HEK293T (cell line): ENCODE measurements at regions not wholly inside any gene's neighbourhood (a gene's known extent, or its start where the extent isn't known, plus 50 kb on each side); places are given as distances from the start of the nearest gene placed in this dataset.
"Not testable (repeated sequence)": the region's sequence is repeated elsewhere in the genome, so short reads cannot be mapped to it uniquely, and the experiment has no call there.

Experiments
- CTCF ChIA-PET: fragments of 350-600 bp; formaldehyde crosslinking; extraction: SDS; loops from one replicate; lab custom pipeline; 2021; ENCODE audit warnings: antibody characterized with exemption, inconsistent platforms; lab: Yijun Ruan, JAX
- POLR2A ChIA-PET: fragments of 350-600 bp; formaldehyde crosslinking; extraction: SDS; loops from one replicate; lab custom pipeline; 2020; ENCODE audit warnings: antibody characterized with exemption, inconsistent platforms; lab: Yijun Ruan, JAX
- DNase-seq: peaks from one replicate; pipeline ENCODE4 v3.0.0; 2012; ENCODE audit warnings: mixed read lengths; ENCODE audit errors: extremely low spot score
- ARNT ChIP-seq: fragments of 450-650 bp; IDR thresholded peaks from 2 replicates; pipeline ENCODE4 v1.6.1; 2017; ENCODE audit warnings: mild to moderate bottlenecking
- BHLHE40 ChIP-seq: fragments of 450-650 bp; IDR thresholded peaks from 2 replicates; pipeline ENCODE4 v1.6.1; 2016; ENCODE audit warnings: mild to moderate bottlenecking, moderate library complexity, borderline replicate concordance
- CTBP1 ChIP-seq: fragments of 450-650 bp; IDR thresholded peaks from 2 replicates; pipeline ENCODE4 v1.6.1; 2016; ENCODE audit warnings: borderline replicate concordance
- ELF4 ChIP-seq: fragments of 450-650 bp; IDR thresholded peaks from 2 replicates; pipeline ENCODE4 v1.6.1; 2017; ENCODE audit warnings: antibody characterized with exemption
- FOXA1 ChIP-seq: fragments of 450-650 bp; IDR thresholded peaks from 2 replicates; pipeline ENCODE4 v1.6.1; 2016; ENCODE audit warnings: mild to moderate bottlenecking
- FOXK2 ChIP-seq: fragments of 450-650 bp; IDR thresholded peaks from 2 replicates; pipeline ENCODE4 v1.6.1; 2016; ENCODE audit warnings: mild to moderate bottlenecking
- FOXM1 ChIP-seq: fragments of 450-650 bp; IDR thresholded peaks from 2 replicates; pipeline ENCODE4 v1.6.1; 2017; ENCODE audit warnings: mild to moderate bottlenecking, borderline replicate concordance
- HDGF ChIP-seq: fragments of 450-650 bp; IDR thresholded peaks from 2 replicates; pipeline ENCODE4 v1.6.1; 2017; ENCODE audit warnings: antibody characterized with exemption, borderline replicate concordance
- L3MBTL2 ChIP-seq: fragments of 450-650 bp; conservative IDR thresholded peaks from 2 replicates; pipeline ENCODE4 v1.6.1; 2016; ENCODE audit warnings: mild to moderate bottlenecking
- LEF1 ChIP-seq: fragments of 450-650 bp; IDR thresholded peaks from 2 replicates; pipeline ENCODE4 v1.6.1; 2017; ENCODE audit warnings: mild to moderate bottlenecking, borderline replicate concordance
- NFRKB ChIP-seq: fragments of 450-650 bp; IDR thresholded peaks from 2 replicates; pipeline ENCODE4 v1.6.1; 2016; ENCODE audit warnings: mild to moderate bottlenecking, moderate library complexity
- SP1 ChIP-seq: fragments of 450-650 bp; IDR thresholded peaks from 2 replicates; pipeline ENCODE4 v1.6.1; 2017
- SUZ12 ChIP-seq: fragments of 450-650 bp; IDR thresholded peaks from 2 replicates; pipeline ENCODE4 v1.6.1; 2016; ENCODE audit warnings: mild to moderate bottlenecking
- TARDBP ChIP-seq: fragments of 450-650 bp; IDR thresholded peaks from 2 replicates; pipeline ENCODE4 v1.6.1; 2016
- ZNF384 ChIP-seq: fragments of 450-650 bp; IDR thresholded peaks from 2 replicates; pipeline ENCODE4 v1.6.1; 2016
- TF ChIP-seq, protein P1 (sequence below): fragments of 450-650 bp; IDR thresholded peaks from 2 replicates; pipeline ENCODE4 v1.6.1; 2016

DNA sequence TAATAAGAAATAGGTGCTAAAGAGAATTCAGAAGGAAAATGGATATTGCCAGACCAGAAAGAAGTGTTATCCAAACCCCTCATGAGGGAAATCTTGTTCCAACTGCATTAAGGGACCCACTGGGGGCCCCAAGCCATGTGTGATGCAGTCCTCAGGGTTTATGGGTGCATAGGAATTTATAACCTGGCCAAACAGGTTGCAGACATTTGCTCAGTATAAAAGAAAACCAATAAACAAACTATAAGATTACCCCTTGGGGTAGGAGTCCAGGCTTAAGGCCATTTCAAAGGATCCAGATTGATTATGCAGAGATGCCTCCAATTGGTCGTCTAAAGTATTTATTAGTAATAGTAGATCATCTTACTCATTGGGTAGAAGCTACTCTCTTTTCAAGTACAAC, 240.9 kb upstream of the DIO3 start:
- no peak for DNase-seq
- POLR2A ChIA-PET, result no interaction called here
- CTCF ChIA-PET, result no interaction called here
- no peak for TF ChIP-seq TARDBP
- no peak for TF ChIP-seq L3MBTL2

DNA sequence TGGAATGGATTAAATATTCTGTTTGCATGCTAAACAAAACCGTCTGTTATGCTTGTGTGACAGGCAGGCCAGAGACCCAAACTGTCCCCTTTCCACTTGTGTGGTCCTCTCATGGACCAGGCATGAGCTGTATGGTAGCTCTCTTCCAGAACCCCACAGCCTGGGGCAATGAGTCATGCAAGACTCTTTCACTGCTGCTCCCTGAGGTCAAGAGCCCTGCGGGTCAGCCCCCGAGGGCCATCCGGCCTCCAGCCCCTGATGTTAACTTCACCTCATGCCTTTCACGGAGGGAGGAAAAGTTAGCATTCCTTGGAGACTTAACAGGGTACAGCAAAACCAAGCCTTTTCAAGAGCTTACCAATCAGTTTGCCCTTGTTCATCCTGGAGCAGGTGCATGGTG, 239.1 kb upstream of the DIO3 start:
- POLR2A ChIA-PET, result no interaction called here
- no peak for DNase-seq
- no peak for TF ChIP-seq ARNT
- no peak for TF ChIP-seq SUZ12
- CTCF ChIA-PET, result no interaction called here

DNA sequence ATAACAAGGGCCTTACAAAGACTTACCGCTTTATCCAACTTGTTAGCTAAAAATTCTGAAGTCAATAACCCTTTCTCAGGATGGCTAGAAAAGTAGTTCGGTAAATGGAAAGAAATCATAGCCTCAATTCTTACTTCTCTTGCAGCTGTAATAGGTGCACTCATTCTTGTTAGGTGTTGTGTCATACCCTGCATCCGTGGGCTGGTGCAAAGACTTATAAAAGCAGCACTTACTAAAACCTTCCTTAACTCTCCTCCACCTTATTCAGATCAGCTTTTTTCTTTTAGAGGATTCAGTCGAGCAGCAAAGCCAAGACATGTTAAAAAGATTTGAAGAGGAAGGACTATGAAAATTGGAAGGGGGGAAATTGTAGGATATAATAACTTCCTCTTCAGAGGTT, 238.2 kb upstream of the DIO3 start:
- ChIA-PET POLR2A (no interaction called here), CTCF (no interaction called here)
- TF ChIP-seq, protein P1, sequence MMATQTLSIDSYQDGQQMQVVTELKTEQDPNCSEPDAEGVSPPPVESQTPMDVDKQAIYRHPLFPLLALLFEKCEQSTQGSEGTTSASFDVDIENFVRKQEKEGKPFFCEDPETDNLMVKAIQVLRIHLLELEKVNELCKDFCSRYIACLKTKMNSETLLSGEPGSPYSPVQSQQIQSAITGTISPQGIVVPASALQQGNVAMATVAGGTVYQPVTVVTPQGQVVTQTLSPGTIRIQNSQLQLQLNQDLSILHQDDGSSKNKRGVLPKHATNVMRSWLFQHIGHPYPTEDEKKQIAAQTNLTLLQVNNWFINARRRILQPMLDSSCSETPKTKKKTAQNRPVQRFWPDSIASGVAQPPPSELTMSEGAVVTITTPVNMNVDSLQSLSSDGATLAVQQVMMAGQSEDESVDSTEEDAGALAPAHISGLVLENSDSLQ, result no peak
- TF ChIP-seq HDGF (no peak), CTBP1 (no peak), BHLHE40 (no peak), NFRKB (no peak), FOXM1 (no peak), ZNF384 (no peak), FOXK2 (no peak), SP1 (no peak), ARNT (no peak)
- DNase-seq, result no peak

DNA sequence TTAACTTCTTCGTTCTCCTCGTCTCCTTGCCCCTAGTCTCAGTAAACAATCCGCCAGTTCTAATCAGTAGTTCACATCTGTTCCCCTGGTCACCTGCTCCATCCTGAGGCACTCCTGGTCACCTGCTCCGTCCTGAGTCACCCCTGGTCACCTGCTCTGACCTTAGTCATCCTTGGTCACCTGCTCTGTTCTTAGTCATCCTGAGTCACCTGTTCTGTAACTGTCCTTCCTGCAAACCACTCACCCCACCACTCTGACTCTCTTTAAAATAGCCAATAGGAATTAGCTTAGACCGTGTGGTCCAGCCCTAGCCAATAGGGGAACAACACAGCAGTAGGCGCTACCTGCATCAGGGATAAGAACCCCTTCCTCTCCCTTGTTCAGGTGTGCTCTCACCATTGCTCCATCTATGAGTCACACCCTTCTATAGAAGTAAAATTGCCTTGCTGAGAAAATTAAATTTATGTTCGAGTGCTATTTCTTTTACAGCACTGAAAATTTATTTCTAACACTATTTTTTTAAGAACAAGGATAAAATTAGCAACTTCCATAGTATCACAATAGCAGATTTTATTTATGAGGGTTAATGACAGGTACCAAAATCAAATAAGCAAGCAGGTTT, 237.6 kb upstream of the DIO3 start:
- CTCF ChIA-PET, DNase-seq: not testable (repeated sequence)

DNA sequence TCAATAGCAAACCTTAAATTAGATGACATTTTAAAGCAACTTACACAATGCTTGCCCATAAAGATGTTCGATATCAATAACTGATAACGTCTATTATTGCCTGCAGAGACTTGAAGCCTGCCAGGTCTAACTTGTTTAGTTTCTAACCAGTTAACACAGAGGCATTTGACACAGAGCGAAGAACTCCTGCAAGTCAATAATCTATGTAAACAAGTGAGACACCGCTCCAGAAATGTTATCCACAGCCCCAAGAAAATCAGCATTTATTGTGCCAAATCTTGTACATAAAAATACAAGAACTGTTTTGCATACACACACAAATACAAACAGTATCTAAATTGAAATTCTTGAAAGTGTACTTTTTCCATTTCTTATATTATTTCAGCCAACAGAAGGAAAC, 236.0 kb upstream of the DIO3 start:
- TF ChIP-seq FOXM1, result no peak
- no peak for TF ChIP-seq HDGF
- TF ChIP-seq ZNF384, result no peak
- no peak for TF ChIP-seq L3MBTL2
- TF ChIP-seq SP1, result no peak
- TF ChIP-seq SUZ12, result no peak
- POLR2A ChIA-PET, result no interaction called here
- no peak for DNase-seq
- CTCF ChIA-PET, result no interaction called here

More for the DNA sequence above, 237.6 kb upstream of the DIO3 start:
- POLR2A ChIA-PET, result not testable (repeated sequence)

DNA sequence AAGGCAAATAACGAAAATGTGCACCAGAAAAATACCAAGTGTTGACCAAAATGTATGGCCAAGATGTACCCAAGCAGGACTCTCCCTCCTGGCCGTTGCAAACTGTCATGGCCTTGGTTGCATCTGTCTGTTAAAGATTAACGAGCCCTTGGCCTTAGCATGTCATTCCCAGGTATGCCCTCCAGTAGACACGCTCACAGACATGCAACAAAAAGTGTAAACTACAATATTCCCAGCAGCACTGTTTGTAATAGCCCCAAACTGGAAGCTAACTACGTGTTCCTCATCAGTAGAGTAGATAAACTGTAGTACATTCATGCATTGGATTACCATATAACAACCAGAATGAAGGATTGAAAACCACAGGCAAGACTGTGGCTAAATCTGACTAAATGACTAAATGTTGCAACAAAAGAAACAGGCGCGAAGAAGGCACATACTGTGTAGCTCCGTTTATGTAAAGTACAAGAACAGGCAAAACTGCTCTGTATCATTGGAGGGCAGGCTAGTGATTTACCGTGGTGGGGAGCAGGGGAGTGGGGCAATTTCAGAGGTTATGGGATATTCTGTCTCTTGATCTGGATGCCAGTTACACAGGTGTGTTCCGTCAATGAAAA, 232.8 kb upstream of the DIO3 start:
- CTCF ChIA-PET, result no interaction called here
- POLR2A ChIA-PET, result no interaction called here

DNA sequence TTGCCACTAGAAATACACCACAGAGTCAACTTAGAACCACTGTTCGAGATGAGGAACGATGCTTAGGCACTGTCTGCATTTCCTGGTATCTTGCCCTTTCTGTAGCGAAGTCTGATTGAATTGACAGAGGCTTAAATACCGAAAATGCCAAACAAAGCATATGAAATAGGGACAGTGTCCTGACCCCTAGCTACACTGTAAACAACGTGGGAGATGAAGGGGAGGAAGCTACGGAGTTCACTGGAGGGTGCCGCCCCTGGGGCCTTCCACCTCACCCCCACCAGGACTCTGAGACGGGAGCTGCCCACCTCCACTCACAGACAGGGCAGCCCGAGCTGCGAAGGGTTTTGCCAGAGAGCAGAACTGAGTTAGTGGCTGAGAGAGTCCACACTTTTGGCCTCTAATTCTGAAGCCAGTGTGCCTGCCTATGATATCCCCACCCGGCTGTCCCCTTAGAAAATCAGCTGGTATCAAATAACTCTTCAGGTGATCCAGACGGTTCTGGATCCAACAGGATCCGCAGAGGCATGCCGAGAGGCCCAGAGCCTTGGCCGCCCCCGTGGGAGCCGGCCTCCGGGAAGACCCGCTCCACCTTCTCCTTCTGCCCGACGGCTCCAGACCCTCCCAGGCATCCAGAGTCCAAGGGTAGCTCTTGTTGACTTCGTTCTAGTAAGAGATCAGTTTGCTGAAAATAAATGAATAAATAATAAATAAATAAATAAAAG, 230.7 kb upstream of the DIO3 start:
- no peak for DNase-seq
- no peak for TF ChIP-seq FOXA1
- no peak for TF ChIP-seq SUZ12
- no peak for TF ChIP-seq TARDBP
- TF ChIP-seq BHLHE40, result no peak
- no peak for TF ChIP-seq FOXM1
- TF ChIP-seq CTBP1, result no peak
- no peak for TF ChIP-seq SP1
- TF ChIP-seq ELF4, result no peak
- no peak for TF ChIP-seq ARNT
- no peak for TF ChIP-seq HDGF
- no peak for TF ChIP-seq NFRKB
- CTCF ChIA-PET, result no interaction called here
- POLR2A ChIA-PET, result no interaction called here

More for the DNA sequence above, 232.8 kb upstream of the DIO3 start:
- TF ChIP-seq ZNF384 (no peak), L3MBTL2 (no peak), ELF4 (no peak), FOXM1 (no peak), SP1 (no peak), FOXA1 (no peak), SUZ12 (no peak), ARNT (no peak), CTBP1 (no peak), LEF1 (no peak), BHLHE40 (no peak), HDGF (no peak), NFRKB (no peak), FOXK2 (no peak), TARDBP (no peak)
- TF ChIP-seq, protein P1, result no peak
- DNase-seq, result no peak
